SH-SY5Y (cell line): ENCODE measurements at regions not wholly inside any gene's neighbourhood (a gene's known extent, or its start where the extent isn't known, plus 50 kb on each side); places are given as distances from the start of the nearest gene placed in this dataset.

Source experiments
- GATA2 ChIP-seq: IDR thresholded peaks from 2 replicates; pipeline ENCODE4 v1.6.1; 2011; ENCODE audit warnings: mild to moderate bottlenecking, low read depth, low read length
- GATA3 ChIP-seq: IDR thresholded peaks from 2 replicates; pipeline ENCODE4 v1.6.1; 2011; ENCODE audit warnings: low read depth, mild to moderate bottlenecking, low read length, moderate library complexity

DNA sequence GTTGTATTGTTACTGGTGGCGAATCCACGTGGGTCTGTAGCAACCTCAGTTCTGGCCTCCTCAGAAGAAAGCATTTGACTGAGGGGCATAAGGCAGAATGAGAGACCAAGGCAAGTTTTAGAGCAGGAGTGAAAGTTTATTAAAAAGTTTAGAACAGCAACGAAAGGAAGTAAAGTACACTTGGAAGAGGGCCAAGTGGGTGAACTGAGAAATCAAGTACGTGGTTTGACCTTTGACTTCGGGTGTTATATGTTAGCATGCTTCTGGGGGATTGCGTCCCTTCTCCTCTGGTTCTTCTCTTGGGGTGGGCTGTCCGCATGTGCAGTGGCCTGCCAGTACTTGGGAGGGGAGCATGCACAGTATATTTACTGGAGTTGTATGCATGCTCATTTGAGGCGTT lies 232.7 kb upstream of the GATB start:
- TF ChIP-seq GATA3 (no peak), GATA2 (no peak)

- TF ChIP-seq GATA2, result no peak
- TF ChIP-seq GATA3, result no peak
Observed at GRCh38 chr4:151992332-151993154, 231.7 kb upstream of the GATB start.

DNA sequence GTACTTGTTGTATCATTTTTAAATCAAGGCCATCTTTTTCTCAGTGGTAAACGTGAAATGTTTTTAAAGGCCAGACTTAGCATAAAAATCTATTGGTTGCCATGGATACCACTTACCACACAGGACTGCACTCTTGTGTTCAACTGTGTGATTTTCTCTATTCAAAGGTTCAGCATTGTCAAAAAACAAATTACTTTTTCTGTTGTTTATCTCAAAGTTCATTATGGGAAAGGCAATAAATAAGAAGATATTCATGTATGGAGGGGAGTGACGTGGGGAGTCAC lies 231.0 kb upstream of the GATB start:
- TF ChIP-seq GATA3, result no peak
- TF ChIP-seq GATA2, result no peak

DNA sequence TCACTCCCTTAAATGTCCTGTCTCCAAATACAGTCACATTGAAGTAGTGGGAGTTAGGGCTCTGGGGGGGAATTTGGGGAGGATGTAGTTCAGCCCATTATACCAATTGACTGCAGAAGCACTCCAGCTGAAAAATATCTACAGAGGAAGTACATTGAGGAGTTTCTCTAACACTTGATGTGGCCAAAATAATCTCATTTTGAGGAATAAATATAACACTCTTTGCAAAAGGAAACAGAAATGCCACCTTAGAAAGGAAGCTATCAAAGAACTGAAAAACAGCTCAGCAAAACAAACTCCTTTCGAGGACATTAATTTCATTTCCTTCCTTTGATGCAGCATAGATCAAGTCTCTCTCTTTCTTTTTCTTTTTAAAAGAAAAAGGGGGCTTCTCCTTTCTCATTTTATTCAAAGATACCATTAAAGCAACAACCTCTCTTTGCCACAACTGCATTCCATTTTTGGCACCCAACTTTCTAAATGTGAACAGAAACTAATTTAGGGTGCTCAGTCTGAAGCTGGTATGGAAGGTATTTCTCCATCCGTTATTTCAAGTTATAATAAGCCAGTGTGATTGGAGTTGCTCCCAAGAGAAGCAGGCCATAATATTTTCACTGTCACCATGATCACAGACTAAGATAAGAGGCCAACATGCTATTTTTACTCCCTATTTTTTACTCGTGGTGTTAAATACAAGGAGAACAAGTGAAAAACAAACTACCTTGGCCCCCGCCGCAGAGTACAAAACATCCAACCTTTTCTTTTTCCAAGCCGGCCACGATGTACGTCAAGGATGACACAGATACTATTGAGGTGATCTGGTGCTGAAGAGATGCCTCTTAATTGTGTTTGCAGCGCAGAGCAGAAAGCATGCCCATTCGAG lies 230.4 kb upstream of the GATB start:
- TF ChIP-seq GATA3, result no peak
- TF ChIP-seq GATA2, result no peak; the same call in 1 of the 2 replicates

- TF ChIP-seq GATA3 (no peak), GATA2 (no peak)
Observed at GRCh38 chr4:151990201-151990600, 229.4 kb upstream of the GATB start.

DNA sequence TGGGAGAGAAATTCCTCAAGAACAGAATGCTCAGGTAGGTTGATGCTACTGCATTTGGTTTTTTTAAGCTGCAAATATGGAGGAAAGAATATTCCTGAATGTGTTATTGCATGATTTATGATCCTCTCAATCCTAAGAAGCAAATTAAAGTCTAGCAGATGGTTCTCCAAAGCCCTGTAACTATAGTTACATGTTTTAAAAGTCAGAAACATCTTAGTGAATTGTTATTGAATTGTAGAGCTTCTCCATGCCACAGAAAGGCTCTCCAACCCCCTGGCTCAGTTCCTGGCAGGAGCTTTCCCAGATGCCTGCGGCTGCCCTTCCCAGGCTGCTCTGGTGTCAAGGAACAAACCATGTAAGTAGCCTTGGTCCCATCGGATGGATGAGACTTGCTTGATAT lies 227.8 kb upstream of the GATB start:
- TF ChIP-seq GATA3 (no peak), GATA2 (no peak)

DNA sequence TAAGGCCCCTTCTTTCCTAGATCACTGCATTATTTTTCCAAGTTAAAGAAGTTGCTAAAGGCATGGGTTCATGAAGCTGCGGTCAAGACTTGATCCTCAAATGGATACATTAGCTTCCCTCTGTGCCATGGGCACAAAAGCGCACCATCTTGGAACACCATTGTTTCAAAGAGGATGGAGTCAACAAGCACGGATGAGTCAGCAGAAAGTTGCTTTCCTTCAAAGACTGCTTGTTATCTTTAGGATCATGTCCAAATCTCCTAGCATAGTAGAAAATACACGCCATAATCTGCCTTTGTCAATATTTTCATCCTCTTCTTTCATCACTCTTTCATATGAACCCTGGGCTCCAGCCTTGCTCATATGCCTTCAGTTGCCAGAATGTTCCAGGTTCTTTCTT lies 226.8 kb upstream of the GATB start:
- TF ChIP-seq GATA2, result no peak
- TF ChIP-seq GATA3, result no peak

GRCh38 chr4:151983854-151984253 lies 223.0 kb upstream of the GATB start:
- TF ChIP-seq GATA3 (no peak), GATA2 (no peak)

DNA sequence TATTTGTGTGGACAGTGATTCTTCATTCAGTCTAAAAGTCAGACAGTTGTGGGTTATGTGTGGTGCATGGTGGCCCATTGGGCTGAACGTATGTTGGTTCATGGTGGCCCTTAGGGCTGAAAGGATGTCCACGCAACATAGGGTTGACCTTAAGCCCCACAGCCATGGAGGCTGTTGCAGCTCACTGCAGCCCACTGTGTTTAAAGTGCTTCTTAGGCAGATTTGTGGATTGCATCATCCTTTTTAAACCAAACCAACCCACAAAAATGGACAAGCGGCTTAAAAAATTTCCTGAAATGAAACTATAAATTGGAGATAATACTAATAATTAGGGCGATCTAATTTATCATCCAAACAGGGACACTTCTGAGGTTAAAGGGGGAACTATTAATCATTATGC lies 219.0 kb upstream of the GATB start:
- TF ChIP-seq GATA2 (no peak), GATA3 (no peak)

DNA sequence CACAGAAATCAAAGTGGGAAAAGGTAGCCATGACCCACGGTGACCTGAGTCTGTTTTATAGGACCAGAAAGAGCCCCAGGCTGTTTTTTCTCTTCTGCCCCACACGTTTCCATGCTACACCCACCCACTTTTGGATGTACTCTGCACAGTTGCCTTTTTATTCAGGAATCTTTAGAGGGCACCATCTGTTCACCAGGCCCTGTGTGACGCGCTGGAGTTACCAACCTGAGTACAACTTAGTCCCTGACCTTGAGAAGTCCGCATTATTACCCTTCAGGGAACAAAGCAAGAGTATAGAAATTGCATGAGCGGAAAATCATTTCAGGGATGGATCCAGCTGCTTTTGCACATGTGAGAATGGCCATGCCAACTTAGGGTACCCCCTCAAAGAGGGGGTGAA lies 207.8 kb upstream of the GATB start:
- TF ChIP-seq GATA2 (no peak), GATA3 (no peak)

GRCh38 chr4:151967074-151967473 lies 206.3 kb upstream of the GATB start:
- TF ChIP-seq GATA2 (no peak), GATA3 (no peak)

DNA sequence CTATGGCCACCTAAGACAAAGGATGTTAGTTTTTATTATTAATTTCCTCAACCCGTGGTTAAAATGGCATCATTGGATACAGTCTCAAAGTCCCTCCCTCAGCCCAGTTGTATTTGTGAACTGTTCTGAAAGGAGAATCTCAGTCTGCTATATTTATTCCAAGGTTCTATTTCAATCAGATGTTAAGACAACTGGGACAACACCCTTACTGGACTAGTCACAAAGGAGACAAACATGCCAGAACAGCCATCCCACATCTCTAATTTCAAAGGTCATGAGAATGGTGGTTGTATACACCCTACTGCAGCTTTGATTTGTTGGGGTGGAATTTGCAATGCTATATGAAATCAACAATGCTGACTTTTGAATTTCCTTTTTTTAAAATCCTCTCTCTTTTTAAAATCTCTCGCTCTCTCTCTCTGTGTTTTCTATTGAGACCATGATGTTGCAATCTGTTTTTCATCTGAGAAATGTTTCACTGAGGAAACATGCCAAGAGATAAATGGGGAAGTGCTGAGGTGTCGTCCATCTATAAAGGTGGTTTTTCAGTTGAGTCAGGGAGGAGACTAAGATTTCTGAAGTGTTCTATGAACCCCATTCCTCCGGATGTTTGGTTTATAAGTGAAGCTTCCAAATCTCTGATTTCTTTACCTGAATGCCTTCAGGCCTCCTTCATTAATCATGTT lies 201.5 kb upstream of the GATB start:
- no peak for TF ChIP-seq GATA3

- no peak for TF ChIP-seq GATA3
- TF ChIP-seq GATA2, result no peak
Observed at GRCh38 chr4:151961456-151961855, 200.6 kb upstream of the GATB start.

DNA sequence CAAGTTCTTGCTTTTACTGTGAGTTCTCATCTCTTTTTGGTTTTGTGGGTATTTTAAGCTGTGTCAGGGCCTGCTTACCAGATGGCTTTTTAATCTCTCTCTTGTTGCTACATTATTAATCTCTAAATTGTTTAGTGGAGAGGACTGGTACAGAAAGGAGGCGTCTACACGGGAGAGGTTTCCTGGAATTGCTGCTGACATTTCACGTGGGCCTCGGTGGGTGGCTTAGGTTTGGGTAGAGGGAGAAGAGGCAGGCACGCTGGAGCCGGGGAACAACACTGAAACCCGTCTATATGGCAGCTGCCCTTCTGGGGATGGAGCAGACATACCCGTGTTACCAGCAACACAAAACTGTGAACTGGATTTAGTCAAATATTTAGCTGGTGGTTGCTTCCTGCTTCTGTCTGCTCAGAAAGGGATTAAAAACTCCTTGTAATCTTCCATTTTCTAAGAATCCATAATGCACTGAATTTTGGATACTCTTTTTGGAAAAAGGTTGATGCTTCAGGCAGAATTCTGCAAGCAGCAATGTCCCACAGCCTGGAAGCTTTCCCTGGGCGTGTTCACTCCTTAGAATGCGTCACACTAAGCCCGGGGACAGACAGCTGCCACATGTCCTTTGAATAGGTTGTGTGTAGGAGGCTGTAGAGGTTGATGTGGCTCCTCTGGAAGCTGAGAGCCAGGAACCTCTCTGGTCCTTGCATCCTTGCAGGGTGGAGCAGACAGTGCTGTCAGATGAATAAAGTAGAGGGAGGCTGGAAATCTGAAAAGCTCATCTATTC lies 199.8 kb upstream of the GATB start:
- no peak for TF ChIP-seq GATA2

- no peak for TF ChIP-seq GATA2
Observed at GRCh38 chr4:151957153-151957552, 196.3 kb upstream of the GATB start.
